Activated CD4-positive, alpha-beta memory T cell treated with anti-CD3 and anti-CD28 coated beads, Interleukin-2, amount 10 ng/mL, durations not matched to agents 7 days and 5 days (primary cell): ENCODE measurements at regions not wholly inside any gene's neighbourhood (a gene's known extent, or its start where the extent isn't known, plus 50 kb on each side); places are given as distances from the start of the nearest gene placed in this dataset.

ENCODE experiments used
- CTCF ChIA-PET: fragments of 350-600 bp; sonication (Branson Sonifier 250); formaldehyde crosslinking; loops from one replicate; lab custom pipeline; 2021; ENCODE audit warnings: antibody characterized with exemption, inconsistent platforms; lab: Charles Lee
- POLR2A ChIA-PET: fragments of 350-600 bp; sonication (Branson Sonifier 250); formaldehyde crosslinking; loops from one replicate; lab custom pipeline; 2021; ENCODE audit warnings: antibody characterized with exemption; lab: Charles Lee
- DNase-seq: peaks from one replicate; pipeline ENCODE4 v3.0.0-alpha.2; 2020
- H3K27ac Mint-ChIP-seq: one replicate; pipeline ENCODE4 v1.8.0; 2021; ENCODE audit warnings: mild to moderate bottlenecking, mixed read lengths
- H3K27me3 Mint-ChIP-seq: one replicate; pipeline ENCODE4 v1.8.0; 2021; ENCODE audit warnings: mixed read lengths
- H3K36me3 Mint-ChIP-seq: one replicate; pipeline ENCODE4 v1.8.0; 2021; ENCODE audit warnings: low read depth, mixed read lengths
- H3K4me1 Mint-ChIP-seq: one replicate; pipeline ENCODE4 v1.8.0; 2021; ENCODE audit warnings: mixed read lengths
- H3K4me3 Mint-ChIP-seq: one replicate; pipeline ENCODE4 v1.8.0; 2021; ENCODE audit warnings: mild to moderate bottlenecking, mixed read lengths
- H3K9me3 Mint-ChIP-seq: one replicate; pipeline ENCODE4 v1.8.0; 2021; ENCODE audit warnings: mixed read lengths

- peaks cover 3% of the 10 kb centered on the region for H3K4me1 Mint-ChIP-seq
- ChIA-PET CTCF (no interaction called here), POLR2A (no interaction called here)
- peaks cover 3% of the 10 kb centered on the region for H3K36me3 Mint-ChIP-seq
- no peak overlapping the region for H3K27ac Mint-ChIP-seq
- H3K4me3 Mint-ChIP-seq = no peak overlapping the region
- DNase-seq = no peak
- H3K27me3 Mint-ChIP-seq = no peaks in the 10 kb centered on the region
- H3K9me3 Mint-ChIP-seq = peaks cover 18% of the 10 kb centered on the region
Measured at GRCh38 chr4:122533841-122534240, 77.3 kb upstream of the IL2 start.

- Mint-ChIP-seq H3K4me3 (no peak overlapping the region), H3K9me3 (peaks cover 20% of the 10 kb centered on the region), H3K27ac (no peak overlapping the region), H3K27me3 (no peaks in the 10 kb centered on the region), H3K4me1 (peaks cover 3% of the 10 kb centered on the region), H3K36me3 (peaks cover 3% of the 10 kb centered on the region)
- ChIA-PET CTCF (interaction anchor here (1.2 kb wide), 1 partner anchor 13 kb away, joined by 3 read pairs; no protein-coding TSS in a partner anchor), POLR2A (no interaction called here)
- DNase-seq = no peak
Measured at GRCh38 chr4:122532766-122533165, 76.2 kb upstream of the IL2 start.

- DNase-seq = no peak
- ChIA-PET CTCF (no interaction called here), POLR2A (no interaction called here)
- H3K27me3 Mint-ChIP-seq = no peaks in the 10 kb centered on the region
- no peak overlapping the region for H3K27ac Mint-ChIP-seq
- peaks cover 20% of the 10 kb centered on the region for H3K9me3 Mint-ChIP-seq
- H3K4me1 Mint-ChIP-seq = peaks cover 3% of the 10 kb centered on the region
- H3K4me3 Mint-ChIP-seq = no peak overlapping the region
- H3K36me3 Mint-ChIP-seq = peaks cover 3% of the 10 kb centered on the region
Measured at GRCh38 chr4:122531514-122531913, 75.0 kb upstream of the IL2 start.

- peaks cover 3% of the 10 kb centered on the region for H3K4me1 Mint-ChIP-seq
- no peak for DNase-seq
- peaks cover 21% of the 10 kb centered on the region for H3K9me3 Mint-ChIP-seq
- ChIA-PET CTCF (no interaction called here), POLR2A (no interaction called here)
- peaks cover 3% of the 10 kb centered on the region for H3K36me3 Mint-ChIP-seq
- no peak overlapping the region for H3K27ac Mint-ChIP-seq
- no peaks in the 10 kb centered on the region for H3K27me3 Mint-ChIP-seq
- H3K4me3 Mint-ChIP-seq = no peak overlapping the region
Measured at GRCh38 chr4:122531038-122531437, 74.5 kb upstream of the IL2 start.

GRCh38 chr4:122528879-122529278, 72.4 kb upstream of the IL2 start:
- Mint-ChIP-seq H3K27ac (no peak overlapping the region), H3K9me3 (peaks cover 17% of the 10 kb centered on the region), H3K4me3 (no peak overlapping the region), H3K4me1 (no peaks in the 10 kb centered on the region), H3K36me3 (no peaks in the 10 kb centered on the region), H3K27me3 (no peaks in the 10 kb centered on the region)
- CTCF ChIA-PET = no interaction called here
- POLR2A ChIA-PET = no interaction called here
- DNase-seq = no peak

- peaks cover 1% of the 10 kb centered on the region for H3K27me3 Mint-ChIP-seq
- H3K4me1 Mint-ChIP-seq = no peaks in the 10 kb centered on the region
- no peaks in the 10 kb centered on the region for H3K36me3 Mint-ChIP-seq
- H3K27ac Mint-ChIP-seq = no peak overlapping the region
- POLR2A ChIA-PET = no interaction called here
- H3K9me3 Mint-ChIP-seq = peaks cover 19% of the 10 kb centered on the region
- CTCF ChIA-PET = interaction anchor here (0.5 kb wide), 1 partner anchor 124 kb away, joined by 3 read pairs; no protein-coding TSS in a partner anchor
- DNase-seq = no peak
- no peak overlapping the region for H3K4me3 Mint-ChIP-seq
Measured at GRCh38 chr4:122525865-122526264, 69.3 kb upstream of the IL2 start.

GRCh38 chr4:122524176-122524575, 67.7 kb upstream of the IL2 start:
- H3K27me3 Mint-ChIP-seq = peaks cover 3% of the 10 kb centered on the region
- ChIA-PET POLR2A (no interaction called here), CTCF (no interaction called here)
- H3K27ac Mint-ChIP-seq = no peak overlapping the region
- H3K36me3 Mint-ChIP-seq = no peaks in the 10 kb centered on the region
- H3K9me3 Mint-ChIP-seq = peaks cover 16% of the 10 kb centered on the region
- no peak overlapping the region for H3K4me3 Mint-ChIP-seq
- no peaks in the 10 kb centered on the region for H3K4me1 Mint-ChIP-seq
- DNase-seq = no peak

- ChIA-PET POLR2A (no interaction called here), CTCF (no interaction called here)
- H3K9me3 Mint-ChIP-seq = peaks cover 20% of the 10 kb centered on the region
- DNase-seq = no peak
- H3K36me3 Mint-ChIP-seq = no peaks in the 10 kb centered on the region
- H3K4me3 Mint-ChIP-seq = no peak overlapping the region
- H3K27ac Mint-ChIP-seq = no peak overlapping the region
- peaks cover 6% of the 10 kb centered on the region for H3K27me3 Mint-ChIP-seq
- no peaks in the 10 kb centered on the region for H3K4me1 Mint-ChIP-seq
Measured at GRCh38 chr4:122522944-122523343, 66.4 kb upstream of the IL2 start.

- Mint-ChIP-seq H3K4me3 (no peak overlapping the region), H3K27ac (no peak overlapping the region), H3K36me3 (no peaks in the 10 kb centered on the region), H3K9me3 (peaks cover 10% of the 10 kb centered on the region), H3K27me3 (peaks cover 10% of the 10 kb centered on the region), H3K4me1 (peaks cover 5% of the 10 kb centered on the region)
- CTCF ChIA-PET = no interaction called here
- no peak for DNase-seq
- POLR2A ChIA-PET = no interaction called here
Measured at GRCh38 chr4:122517345-122517744, 60.8 kb upstream of the IL2 start.

GRCh38 chr4:122516376-122516775, 59.9 kb upstream of the IL2 start:
- CTCF ChIA-PET = no interaction called here
- no peak for DNase-seq
- Mint-ChIP-seq H3K36me3 (no peaks in the 10 kb centered on the region), H3K27me3 (peaks cover 13% of the 10 kb centered on the region), H3K9me3 (peaks cover 10% of the 10 kb centered on the region), H3K27ac (no peak overlapping the region), H3K4me3 (no peak overlapping the region), H3K4me1 (peaks cover 8% of the 10 kb centered on the region)
- POLR2A ChIA-PET = no interaction called here

- CTCF ChIA-PET = no interaction called here
- peaks cover 8% of the 10 kb centered on the region for H3K4me1 Mint-ChIP-seq
- H3K27me3 Mint-ChIP-seq = peaks cover 13% of the 10 kb centered on the region
- POLR2A ChIA-PET = interaction anchor here (0.6 kb wide), 1 partner anchor 169 kb away, joined by 3 read pairs; no protein-coding TSS in a partner anchor
- DNase-seq = no peak
- H3K36me3 Mint-ChIP-seq = no peaks in the 10 kb centered on the region
- peaks cover 7% of the 10 kb centered on the region for H3K9me3 Mint-ChIP-seq
- no peak overlapping the region for H3K4me3 Mint-ChIP-seq
- H3K27ac Mint-ChIP-seq = no peak overlapping the region
Measured at GRCh38 chr4:122514671-122515070, 58.1 kb upstream of the IL2 start.

GRCh38 chr4:122512430-122512829, 55.9 kb upstream of the IL2 start:
- no peak overlapping the region for H3K4me3 Mint-ChIP-seq
- H3K27ac Mint-ChIP-seq = no peak overlapping the region

GRCh38 chr4:122508083-122508482, 51.6 kb upstream of the IL2 start:
- Mint-ChIP-seq H3K9me3 (no peaks in the 10 kb centered on the region), H3K36me3 (no peaks in the 10 kb centered on the region), H3K4me1 (peaks cover 38% of the 10 kb centered on the region), H3K4me3 (peak overlapping the region; percentile 43), H3K27me3 (peaks cover 8% of the 10 kb centered on the region), H3K27ac (peak overlapping the region; percentile 28)
- ChIA-PET POLR2A (interaction anchor here (1.0 kb wide), 1 partner anchor 49 kb away, joined by 3 read pairs; no protein-coding TSS in a partner anchor), CTCF (no interaction called here)
- DNase-seq = no peak

More at GRCh38 chr4:122512430-122512829, 55.9 kb upstream of the IL2 start:
- CTCF ChIA-PET = no interaction called here
- H3K4me1 Mint-ChIP-seq = peaks cover 22% of the 10 kb centered on the region
- no peak for DNase-seq
- POLR2A ChIA-PET = no interaction called here
- H3K27me3 Mint-ChIP-seq = peaks cover 8% of the 10 kb centered on the region
- H3K9me3 Mint-ChIP-seq = no peaks in the 10 kb centered on the region
- H3K36me3 Mint-ChIP-seq = no peaks in the 10 kb centered on the region
